ENCODE measurements at regions not wholly inside any gene's neighbourhood (a gene's known extent, or its start where the extent isn't known, plus 50 kb on each side); places are given as distances from the start of the nearest gene placed in this dataset.

GRCh38 chr5:117218789-117219188, 644.2 kb upstream of the SEMA6A start:
- TF ChIP-seq, protein P1, sequence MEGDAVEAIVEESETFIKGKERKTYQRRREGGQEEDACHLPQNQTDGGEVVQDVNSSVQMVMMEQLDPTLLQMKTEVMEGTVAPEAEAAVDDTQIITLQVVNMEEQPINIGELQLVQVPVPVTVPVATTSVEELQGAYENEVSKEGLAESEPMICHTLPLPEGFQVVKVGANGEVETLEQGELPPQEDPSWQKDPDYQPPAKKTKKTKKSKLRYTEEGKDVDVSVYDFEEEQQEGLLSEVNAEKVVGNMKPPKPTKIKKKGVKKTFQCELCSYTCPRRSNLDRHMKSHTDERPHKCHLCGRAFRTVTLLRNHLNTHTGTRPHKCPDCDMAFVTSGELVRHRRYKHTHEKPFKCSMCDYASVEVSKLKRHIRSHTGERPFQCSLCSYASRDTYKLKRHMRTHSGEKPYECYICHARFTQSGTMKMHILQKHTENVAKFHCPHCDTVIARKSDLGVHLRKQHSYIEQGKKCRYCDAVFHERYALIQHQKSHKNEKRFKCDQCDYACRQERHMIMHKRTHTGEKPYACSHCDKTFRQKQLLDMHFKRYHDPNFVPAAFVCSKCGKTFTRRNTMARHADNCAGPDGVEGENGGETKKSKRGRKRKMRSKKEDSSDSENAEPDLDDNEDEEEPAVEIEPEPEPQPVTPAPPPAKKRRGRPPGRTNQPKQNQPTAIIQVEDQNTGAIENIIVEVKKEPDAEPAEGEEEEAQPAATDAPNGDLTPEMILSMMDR (IDR thresholded peaks at IDR 0.05), result no peak
- no peak for TF ChIP-seq POLR2A (IDR thresholded peaks at IDR 0.05)

Data from thyroid gland (tissue), 4 donors.